ENCODE measurements at regions not wholly inside any gene's neighbourhood (a gene's known extent, or its start where the extent isn't known, plus 50 kb on each side); places are given as distances from the start of the nearest gene placed in this dataset.

- TF ChIP-seq POLR2A (IDR thresholded peaks at IDR 0.05) = no peak
- no peak for TF ChIP-seq CTCF (IDR thresholded peaks at IDR 0.05)
These were observed 181.6 kb downstream of the PCDH7 start for GRCh38 chr4:30901461-30902451.

All from right lobe of liver (tissue), 4 donors.